SK-N-SH (cell line): ENCODE measurements at regions not wholly inside any gene's neighbourhood (a gene's known extent, or its start where the extent isn't known, plus 50 kb on each side); places are given as distances from the start of the nearest gene placed in this dataset.

Experiments
- CTCF ChIA-PET: fragments of 300-600, 350-600 bp; formaldehyde crosslinking; extraction: SDS; loops from one replicate; lab custom pipeline; 2021; lab: Yijun Ruan, JAX
- POLR2A ChIA-PET: fragments of 350-600 bp; sonication (Branson Sonifier 250); formaldehyde crosslinking; extraction: SDS; loops from one replicate; lab custom pipeline; 2020; ENCODE audit warnings: antibody characterized with exemption, inconsistent platforms; lab: Yijun Ruan, JAX
- DNase-seq: peaks from one replicate; pipeline ENCODE4 v3.0.0; 2012
- H2AFZ ChIP-seq: fragments of 200-600 bp; sonication (generic); 2 replicates; pipeline ENCODE4 v1.8.1; 2016; ENCODE audit warnings: antibody characterized with exemption, mild to moderate bottlenecking, low read depth
- H3F3A ChIP-seq: fragments of 200-600 bp; sonication (generic); replicated peaks from 2 replicates; pipeline ENCODE3; 2016; ENCODE audit warnings: antibody characterized with exemption, mild to moderate bottlenecking; ENCODE audit not compliant: insufficient read depth
- H3K27ac ChIP-seq, 2 experiments: fragments of 200-500 bp in 1 of 2; fragments of 200-600 bp in 1 of 2; sonication (Bioruptor generic) in 1 of 2; sonication (generic), shearing (Covaris generic) in 1 of 2; 2 replicates each; pipeline versions ENCODE4 v1.5.1 to v1.6.1; 2014 to 2016; ENCODE audit warnings: low read depth in 2 of 2, inconsistent platforms in 1 of 2, low read length in 1 of 2, mild to moderate bottlenecking in 1 of 2, mixed read lengths in 1 of 2
- H3K27me3 ChIP-seq: fragments of 200-600 bp; sonication (generic), shearing (Covaris generic); 2 replicates; pipeline ENCODE4 v1.6.1; 2016; ENCODE audit warnings: mixed run types; ENCODE audit not compliant: insufficient read depth
- H3K36me3 ChIP-seq, 2 experiments: fragments of 200-500 bp in 1 of 2; fragments of 200-600 bp in 1 of 2; sonication (Bioruptor generic) in 1 of 2; sonication (generic) in 1 of 2; replicated peaks in 1 of 2; 2 replicates each; pipeline versions ENCODE3 to v1.5.1; 2014 to 2016; ENCODE audit warnings: low read length in 1 of 2, mild to moderate bottlenecking in 1 of 2; ENCODE audit not compliant: insufficient read depth in 2 of 2, control insufficient read depth in 1 of 2
- H3K4me1 ChIP-seq, 2 experiments: fragments of 200-500 bp in 1 of 2; fragments of 200-600 bp in 1 of 2; sonication (Bioruptor generic) in 1 of 2; sonication (generic), shearing (Covaris generic) in 1 of 2; 2 replicates each; pipeline versions ENCODE4 v1.5.1 to v1.6.1; 2014 to 2016; ENCODE audit warnings: low read depth in 1 of 2, low read length in 1 of 2, mixed run types in 1 of 2; ENCODE audit not compliant: insufficient read depth in 2 of 2, control insufficient read depth in 1 of 2
- H3K4me2 ChIP-seq: fragments of 200-600 bp; sonication (generic), shearing (Covaris generic); 2 replicates; pipeline ENCODE4 v1.6.1; 2017; ENCODE audit warnings: mixed run types
- H3K4me3 ChIP-seq, 2 experiments: fragments of 200-500 bp in 1 of 2; fragments of 200-600 bp in 1 of 2; sonication (Bioruptor generic) in 1 of 2; sonication (generic), shearing (Covaris generic) in 1 of 2; 2 replicates each; pipeline versions ENCODE4 v1.5.1 to v1.8.1; 2014 to 2016; ENCODE audit warnings: low read depth in 2 of 2, inconsistent platforms in 1 of 2, low read length in 1 of 2, mild to moderate bottlenecking in 1 of 2, mixed read lengths in 1 of 2, moderate library complexity in 1 of 2
- H3K79me2 ChIP-seq: fragments of 200-600 bp; sonication (generic); 2 replicates; pipeline ENCODE4 v1.8.1; 2017; ENCODE audit warnings: mild to moderate bottlenecking; ENCODE audit not compliant: insufficient read depth
- H3K9ac ChIP-seq: fragments of 200-600 bp; sonication (generic); 2 replicates; pipeline ENCODE4 v1.6.1; 2017; ENCODE audit warnings: mixed run types
- H3K9me2 ChIP-seq: fragments of 200-600 bp; sonication (generic); 2 replicates; pipeline ENCODE4 v1.6.1; 2017; ENCODE audit warnings: mixed run types
- H3K9me3 ChIP-seq: fragments of 200-600 bp; sonication (generic); 2 replicates; pipeline ENCODE4 v1.6.1; 2017; ENCODE audit warnings: mixed run types, mild to moderate bottlenecking, moderate library complexity
- H4K20me1 ChIP-seq: fragments of 200-600 bp; sonication (generic); 2 replicates; pipeline ENCODE4 v1.6.1; 2017; ENCODE audit warnings: mild to moderate bottlenecking, mixed run types; ENCODE audit not compliant: insufficient read depth
- FOXM1 ChIP-seq: IDR thresholded peaks from 2 replicates; pipeline ENCODE4 v1.4.0; 2012; ENCODE audit warnings: low read depth, mild to moderate bottlenecking
- MEF2A ChIP-seq: IDR thresholded peaks from 2 replicates; pipeline ENCODE4 v1.4.0; 2012; ENCODE audit warnings: low read depth, borderline replicate concordance
- NFIC ChIP-seq: IDR thresholded peaks from 2 replicates; pipeline ENCODE4 v1.4.0; 2012; ENCODE audit warnings: borderline replicate concordance
- PBX3 ChIP-seq: IDR thresholded peaks from 2 replicates; pipeline ENCODE4; 2012
- POLR2AphosphoS5 ChIP-seq: IDR thresholded peaks from 2 replicates; pipeline ENCODE4 v1.6.1; 2012; ENCODE audit warnings: low read depth, low read length
- USF1 ChIP-seq: IDR thresholded peaks from 2 replicates; pipeline ENCODE4 v1.4.0; 2012; ENCODE audit warnings: low read depth, borderline replicate concordance
- USF2 ChIP-seq: fragments of 150-350 bp; IDR thresholded peaks from 2 replicates; pipeline ENCODE4 v1.6.1; 2017; ENCODE audit warnings: antibody characterized with exemption, low read length, low read depth, borderline replicate concordance
- WGBS: methylation state at CpG from one replicate; pipeline ENCODE4 v1.1.6; 2017; ENCODE audit warnings: low lambda C conversion rate; 5-methylcytosine and 5-hydroxymethylcytosine counted together

- POLR2A ChIA-PET = no interaction called here
- CTCF ChIA-PET = interaction anchor here (1.3 to 1.8 kb wide), 2 partner anchors 10 to 14 kb away, joined by 4 read pairs; no protein-coding TSS in a partner anchor
- Histone ChIP-seq H3K4me1 (no peaks in the 10 kb centered on the region), H3K36me3 (no peaks in the 10 kb centered on the region), H4K20me1 (no peaks in the 10 kb centered on the region), H3K9me2 (no peaks in the 10 kb centered on the region), H3F3A (no peaks in the 10 kb centered on the region), H3K9me3 (no peaks in the 10 kb centered on the region), H3K79me2 (no peaks in the 10 kb centered on the region), H2AFZ (no peak overlapping the region), H3K4me3 (no peak overlapping the region), H3K9ac (no peak overlapping the region), H3K27ac (no peak overlapping the region), H3K27me3 (peaks cover 10% of the 10 kb centered on the region; the same call in 1 of the 2 replicates), H3K4me2 (no peak overlapping the region)
- no peak for DNase-seq
- TF ChIP-seq FOXM1 = no peak
- WGBS = 63% methylated on average over 10 of the region's 12 CpGs
Observed at GRCh38 chr22:22124374-22124773, 120.2 kb upstream of the VPREB1 start.

GRCh38 chr22:22123960-22124278 is 120.7 kb upstream of the VPREB1 start:
- Histone ChIP-seq H3K27me3 (peaks cover 10% of the 10 kb centered on the region; the same call in 1 of the 2 replicates), H3K9me2 (no peaks in the 10 kb centered on the region), H3K79me2 (no peaks in the 10 kb centered on the region), H4K20me1 (no peaks in the 10 kb centered on the region), H3K36me3 (no peaks in the 10 kb centered on the region), H3K4me2 (no peak overlapping the region), H3K9me3 (no peaks in the 10 kb centered on the region), H3K9ac (no peak overlapping the region), H3K4me3 (no peak overlapping the region), H3K4me1 (no peaks in the 10 kb centered on the region), H2AFZ (no peak overlapping the region), H3K27ac (no peak overlapping the region), H3F3A (no peaks in the 10 kb centered on the region)
- CTCF ChIA-PET = interaction anchor here (1.3 to 1.8 kb wide), 2 partner anchors 10 to 13 kb away, joined by 4 read pairs; no protein-coding TSS in a partner anchor
- 63% methylated on average over 15 of the region's 15 CpGs for WGBS
- DNase-seq = no peak
- TF ChIP-seq NFIC (no peak), USF2 (no peak), POLR2AphosphoS5 (no peak), USF1 (no peak), MEF2A (no peak), PBX3 (no peak)
- POLR2A ChIA-PET = no interaction called here
